ENCODE measurements at regions not wholly inside any gene's neighbourhood (a gene's known extent, or its start where the extent isn't known, plus 50 kb on each side); places are given as distances from the start of the nearest gene placed in this dataset.
"Not testable (repeated sequence)": the region's sequence is repeated elsewhere in the genome, so short reads cannot be mapped to it uniquely, and the experiment has no call there.

DNA sequence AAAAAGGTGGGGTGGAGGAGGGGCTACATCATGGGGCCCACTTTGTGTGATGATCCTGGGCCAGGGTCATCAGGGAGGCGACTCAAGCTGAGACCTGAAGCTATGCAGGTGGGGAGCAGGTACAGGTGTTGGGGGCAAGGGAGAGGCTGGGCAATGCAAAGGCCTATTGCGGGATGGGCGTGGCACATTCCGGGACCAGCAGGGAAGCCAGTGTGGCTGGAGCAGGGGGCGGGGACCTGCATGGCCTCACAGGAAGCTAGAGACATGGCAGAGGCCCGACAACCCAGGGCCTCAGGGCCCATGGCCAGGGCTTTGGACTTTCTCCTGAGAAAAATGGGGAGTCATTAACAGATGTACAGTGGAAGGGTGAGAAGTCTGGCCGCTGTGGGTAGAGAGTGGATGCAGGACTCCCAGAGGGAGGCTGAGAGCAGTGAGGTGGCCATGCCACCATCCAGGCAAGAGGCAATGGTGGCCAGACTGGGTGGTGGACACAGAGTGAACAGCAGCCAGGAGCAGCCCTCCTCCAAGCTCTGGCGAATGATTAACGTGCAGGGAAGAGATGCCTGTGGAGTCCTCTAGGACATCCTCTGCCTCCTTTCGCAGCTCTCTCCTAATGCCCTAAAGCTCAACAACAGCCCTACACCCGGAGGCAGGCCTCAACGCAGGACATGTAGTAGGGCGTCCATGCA, 122.6 kb upstream of the ATP2B2 start:
- DNase-seq (ENCODE audit: low read depth), result no peak

DNA sequence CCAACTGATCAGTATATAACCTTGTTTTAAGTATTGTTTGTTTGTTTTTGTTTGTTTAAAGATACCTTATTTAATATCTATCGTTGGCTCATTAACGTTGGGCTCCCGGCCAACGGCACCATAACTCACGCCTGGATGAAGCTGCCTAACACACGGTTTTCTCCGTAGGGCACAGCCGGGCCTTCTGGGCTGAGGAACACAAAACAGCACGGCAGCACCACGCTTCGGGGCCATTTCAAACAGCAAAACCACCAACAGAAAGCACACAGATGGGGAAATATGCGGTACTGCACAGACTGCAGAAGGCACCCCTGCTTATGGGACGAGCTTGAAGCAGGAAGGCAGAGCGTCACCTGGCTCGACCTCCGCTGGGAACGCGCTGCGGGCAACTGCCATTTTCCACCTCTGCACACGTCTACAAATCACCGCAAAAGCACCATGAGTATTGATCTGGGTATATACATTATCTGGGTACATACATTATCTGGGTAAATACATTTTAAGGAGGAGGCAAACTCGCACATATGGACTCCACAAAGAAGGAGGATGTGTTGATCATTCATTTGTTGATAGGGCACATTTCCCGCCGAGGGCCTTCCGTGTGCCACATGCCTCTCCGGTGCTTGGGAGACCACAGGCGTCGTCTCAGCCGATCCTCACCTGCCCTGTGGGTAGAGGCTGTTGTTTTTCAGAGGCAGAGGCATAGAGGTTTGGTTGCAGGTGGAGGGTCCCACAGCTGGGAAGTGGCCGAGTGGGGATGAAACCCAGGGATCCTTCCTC, 123.7 kb upstream of the ATP2B2 start:
- DNase-seq (ENCODE audit: low read depth), result no peak

DNA sequence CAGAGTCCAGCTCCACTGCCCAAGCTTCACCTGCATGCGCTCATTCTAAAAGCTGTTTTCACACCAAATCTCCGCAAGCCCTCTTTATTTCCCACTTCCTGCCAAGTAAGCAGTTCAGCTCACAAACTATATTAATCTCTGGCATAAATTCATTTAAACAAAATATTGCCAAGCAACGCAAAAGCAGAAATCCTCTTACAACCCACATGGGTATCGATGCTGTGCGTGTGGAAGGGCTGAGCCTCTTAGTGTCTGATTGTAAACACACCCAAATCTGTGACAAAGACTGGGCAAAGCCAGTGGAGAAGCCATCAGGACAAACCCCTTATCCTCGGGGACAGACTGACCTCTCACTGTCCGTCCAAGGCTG, 124.3 kb upstream of the ATP2B2 start:
- no peak for DNase-seq (ENCODE audit: low read depth)

DNA sequence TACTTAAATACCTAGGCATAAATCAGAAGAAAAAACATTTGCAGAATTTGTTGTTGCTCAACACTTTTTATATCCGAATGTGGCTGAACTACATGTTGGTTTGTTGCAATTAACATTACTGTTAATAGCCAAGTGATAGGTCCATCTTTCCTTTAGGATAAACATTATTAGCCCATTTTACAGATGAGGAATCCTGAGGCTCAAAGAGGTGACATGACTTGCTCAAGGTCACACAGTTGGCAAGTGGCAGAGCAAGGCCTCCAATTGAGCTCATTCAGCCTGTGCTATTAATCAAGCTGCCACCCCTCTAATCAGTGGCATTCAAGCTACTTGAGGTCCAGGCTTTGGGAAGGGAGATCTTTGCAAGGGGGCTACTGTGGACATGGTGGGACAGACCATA, 125.8 kb upstream of the ATP2B2 start:
- no peak for DNase-seq (ENCODE audit: low read depth)

DNA sequence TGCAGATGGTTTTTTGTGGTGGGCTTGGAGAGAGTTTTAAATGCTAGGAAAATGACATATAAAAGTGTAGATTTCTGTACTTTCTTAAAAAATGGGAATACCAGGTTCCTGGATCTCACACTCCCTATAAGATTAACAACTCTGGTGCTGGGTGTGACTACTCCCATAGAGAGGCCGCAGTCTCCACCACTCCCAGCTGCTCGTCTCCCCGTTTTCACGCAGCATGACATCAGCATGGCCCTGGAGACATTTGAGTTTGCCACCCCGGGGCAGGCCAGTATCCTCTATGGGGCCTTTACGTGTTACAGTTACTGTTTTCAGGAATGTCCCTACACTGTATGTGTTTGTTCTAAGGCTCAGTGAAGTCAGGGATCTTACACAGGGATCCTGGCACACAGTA, 126.7 kb upstream of the ATP2B2 start:
- no peak for DNase-seq (ENCODE audit: low read depth)

DNA sequence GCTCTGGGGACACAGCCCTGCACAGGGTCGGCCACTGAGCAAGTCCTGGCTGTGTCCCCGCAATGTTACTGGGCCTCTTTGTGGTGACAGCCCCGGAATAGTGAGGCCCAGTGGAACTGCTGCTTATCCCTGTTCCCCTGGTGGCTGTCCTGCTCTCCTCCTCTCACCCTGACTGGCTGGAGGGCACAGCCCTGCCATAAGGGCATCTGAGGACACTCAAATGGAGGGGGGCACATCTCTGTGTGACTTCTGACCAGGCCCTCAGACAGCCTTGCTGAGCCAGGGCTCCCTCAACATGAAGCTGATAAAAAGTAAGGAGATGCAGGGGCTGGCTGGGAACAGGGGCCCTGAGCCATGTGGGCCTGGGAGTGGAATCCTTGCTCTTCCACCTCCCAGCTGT, 127.4 kb upstream of the ATP2B2 start:
- no peak for DNase-seq (ENCODE audit: low read depth)

DNA sequence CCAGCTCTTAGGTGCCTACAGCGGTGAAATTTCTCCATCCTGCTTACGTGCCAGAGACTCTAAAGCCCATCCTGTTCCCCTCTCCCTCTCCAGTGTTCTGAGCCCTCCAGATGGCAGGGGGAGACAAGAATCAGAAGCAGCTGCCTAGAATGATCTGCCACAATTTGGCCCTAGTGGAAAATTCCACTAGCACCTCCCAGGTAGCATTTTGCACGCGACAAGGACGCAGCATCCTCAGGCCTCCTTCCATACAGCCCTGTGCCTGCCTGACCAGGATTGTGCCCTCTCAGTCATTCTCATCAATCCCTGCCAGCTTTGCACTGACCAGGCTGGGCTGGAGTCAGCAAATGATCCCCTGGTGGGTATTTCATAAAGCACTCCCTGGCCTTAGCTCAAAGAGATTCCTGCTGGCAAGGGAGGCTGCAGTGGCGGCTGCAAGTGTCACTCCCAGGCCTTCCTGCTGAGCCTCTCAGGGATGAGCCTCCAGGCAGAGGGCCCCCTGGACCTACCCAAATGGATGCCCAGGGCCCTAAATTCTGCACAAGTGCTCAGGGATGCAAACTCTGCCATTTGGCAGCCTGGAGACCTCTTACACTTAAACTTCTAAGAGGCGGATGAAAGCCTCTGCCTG, 130.2 kb upstream of the ATP2B2 start:
- no peak for DNase-seq (ENCODE audit: low read depth)

DNA sequence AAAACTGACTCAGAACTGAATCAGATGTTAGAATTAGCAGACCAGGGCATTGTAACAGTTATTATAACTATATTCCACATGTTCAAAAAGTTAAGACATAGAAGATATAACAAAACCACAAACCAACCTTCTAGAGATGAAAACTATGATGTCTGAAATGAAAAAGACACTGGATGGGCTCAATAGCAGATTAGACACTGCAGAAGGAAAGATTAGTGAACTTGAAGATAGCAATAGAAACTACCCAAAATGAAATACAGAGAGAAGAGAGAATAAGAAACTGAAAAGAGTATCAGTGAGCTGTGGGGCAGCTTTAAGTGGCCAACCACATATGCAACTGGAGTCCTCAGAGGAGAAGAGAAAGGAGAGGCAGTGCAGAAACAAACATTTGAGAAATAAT, 132.0 kb upstream of the ATP2B2 start:
- DNase-seq (ENCODE audit: low read depth), result no peak

DNA sequence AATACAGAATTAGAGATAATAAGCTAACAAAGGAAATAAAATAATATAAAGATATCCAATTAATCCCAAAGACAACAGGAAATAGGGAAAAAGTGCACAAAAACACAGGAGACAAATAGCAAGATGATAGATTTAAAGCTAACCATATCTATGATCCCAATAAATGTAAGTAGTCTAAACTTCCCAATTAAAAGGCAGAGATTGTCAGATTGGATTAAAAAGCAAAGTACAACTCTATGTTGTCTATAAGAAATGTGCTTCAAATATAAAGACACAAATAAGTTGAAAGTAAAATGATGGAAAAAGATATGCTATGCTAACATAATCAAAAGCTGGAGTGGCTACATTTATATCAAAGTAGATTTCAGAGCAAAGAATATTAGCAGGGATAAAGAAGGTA, 133.1 kb upstream of the ATP2B2 start:
- no peak for DNase-seq (ENCODE audit: low read depth)

DNA sequence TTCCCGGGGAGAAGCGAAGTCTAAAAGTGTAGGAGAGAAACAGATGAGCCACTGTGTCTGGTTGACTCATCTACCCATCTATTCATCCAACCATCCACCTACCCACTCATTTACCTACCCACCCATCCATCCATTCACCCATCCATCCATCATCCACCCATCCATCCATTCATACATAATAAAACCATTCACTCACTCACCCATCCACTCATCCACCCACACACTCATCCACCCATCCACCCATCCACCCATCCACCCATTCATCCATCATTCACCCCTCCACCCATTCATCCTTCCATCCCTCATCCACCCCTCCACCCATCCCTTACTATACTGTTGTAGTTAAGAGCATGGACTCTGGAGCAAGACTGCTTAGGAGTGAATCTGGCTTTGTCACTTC, 136.4 kb upstream of the ATP2B2 start:
- DNase-seq (ENCODE audit: low read depth), result no peak

DNA sequence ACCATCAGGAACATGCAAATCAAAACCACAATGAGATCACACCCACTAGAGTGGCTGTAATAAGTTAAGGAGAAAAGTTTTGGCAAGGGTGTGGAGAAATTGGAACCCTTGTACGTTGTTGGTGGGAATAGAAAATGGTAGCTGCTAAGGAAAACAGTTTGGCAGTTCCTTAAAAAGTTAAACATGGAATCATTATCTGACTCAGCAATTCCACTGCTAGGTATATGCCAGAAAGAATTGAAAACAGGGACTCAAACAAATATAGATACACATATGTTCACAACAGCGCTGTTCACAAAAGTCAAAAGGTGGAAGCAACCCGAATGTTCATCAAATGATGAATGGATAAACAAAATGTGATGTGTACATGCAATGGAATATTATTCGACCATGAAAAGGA, 138.8 kb upstream of the ATP2B2 start:
- no peak for DNase-seq (ENCODE audit: low read depth)

DNA sequence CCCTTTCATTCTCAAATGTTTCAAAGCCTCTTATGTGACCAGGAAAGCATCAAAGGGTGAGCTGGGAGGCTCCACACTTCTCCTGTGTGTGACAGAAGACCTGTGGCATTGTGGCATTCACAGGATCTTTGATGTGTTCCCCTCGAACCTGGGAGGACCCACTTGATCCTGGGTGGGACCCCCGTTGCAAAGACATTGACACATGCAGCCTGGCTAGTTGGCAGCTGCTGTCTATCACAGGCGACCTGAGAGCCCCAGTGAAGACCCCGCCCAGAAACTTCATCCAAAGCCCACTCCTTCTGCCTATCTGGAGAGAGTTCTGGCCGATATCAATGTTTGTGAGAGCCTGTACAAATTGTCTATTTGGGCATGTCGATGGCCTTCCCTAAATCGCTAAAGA, 140.4 kb upstream of the ATP2B2 start:
- no peak for DNase-seq (ENCODE audit: low read depth)

DNA sequence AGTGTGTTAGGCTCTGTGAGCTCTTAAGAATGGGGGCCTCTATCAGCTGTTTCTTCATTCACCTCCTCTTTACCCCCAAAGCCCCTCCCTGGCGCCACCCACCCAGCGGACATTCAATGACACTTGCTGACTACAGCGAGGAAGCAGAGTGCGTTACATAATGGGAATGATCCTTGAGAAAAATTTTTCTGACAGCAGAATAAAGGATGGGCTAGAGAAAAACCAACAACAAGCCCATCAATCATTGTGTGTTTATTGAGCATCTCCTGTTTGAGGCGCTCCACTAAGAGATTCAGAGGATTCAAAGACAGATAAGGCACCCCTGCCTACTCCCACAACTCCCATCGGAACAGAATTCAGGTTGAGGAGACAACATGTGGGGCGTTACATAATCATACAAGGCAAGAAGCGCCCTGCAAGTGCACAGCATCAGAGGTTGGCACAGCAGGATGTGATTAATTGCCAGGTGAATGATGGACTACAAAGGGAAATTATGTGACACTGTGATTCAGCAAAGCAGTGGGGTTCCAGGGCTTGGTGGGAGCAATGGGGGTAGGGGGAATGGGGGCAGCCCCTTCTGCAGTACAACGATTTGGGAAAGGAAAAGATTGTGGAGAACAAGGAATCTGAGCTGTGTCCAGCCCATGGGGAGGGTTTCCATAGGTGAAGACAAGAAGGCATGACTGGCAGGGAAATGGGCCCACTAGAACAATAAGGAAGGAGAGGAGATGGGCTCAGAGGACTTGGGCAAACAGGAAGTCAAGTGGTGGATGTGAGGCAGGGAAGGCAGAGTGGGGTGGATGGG, 141.3 kb upstream of the ATP2B2 start:
- no peak for DNase-seq (ENCODE audit: low read depth)

DNA sequence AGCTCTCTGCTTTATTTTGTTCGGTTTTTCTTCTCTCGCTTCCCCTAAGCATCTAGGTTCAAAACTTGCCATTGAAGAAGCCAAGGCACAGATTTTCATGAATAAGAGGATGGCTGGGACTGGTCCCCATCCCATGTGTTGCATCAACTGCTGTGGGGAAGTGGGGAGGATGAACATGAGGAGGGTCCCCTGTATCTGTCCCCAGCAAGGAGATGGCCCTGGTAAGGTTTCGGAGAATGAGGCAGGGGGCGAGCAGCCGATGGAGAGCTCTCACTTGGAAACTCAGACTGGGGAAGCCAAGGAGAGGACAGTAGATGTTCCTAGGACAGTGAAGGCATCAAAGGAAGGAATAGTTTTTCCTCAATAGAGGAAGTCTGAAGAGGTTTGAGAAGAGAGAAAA, 142.0 kb upstream of the ATP2B2 start:
- DNase-seq (ENCODE audit: low read depth), result no peak

DNA sequence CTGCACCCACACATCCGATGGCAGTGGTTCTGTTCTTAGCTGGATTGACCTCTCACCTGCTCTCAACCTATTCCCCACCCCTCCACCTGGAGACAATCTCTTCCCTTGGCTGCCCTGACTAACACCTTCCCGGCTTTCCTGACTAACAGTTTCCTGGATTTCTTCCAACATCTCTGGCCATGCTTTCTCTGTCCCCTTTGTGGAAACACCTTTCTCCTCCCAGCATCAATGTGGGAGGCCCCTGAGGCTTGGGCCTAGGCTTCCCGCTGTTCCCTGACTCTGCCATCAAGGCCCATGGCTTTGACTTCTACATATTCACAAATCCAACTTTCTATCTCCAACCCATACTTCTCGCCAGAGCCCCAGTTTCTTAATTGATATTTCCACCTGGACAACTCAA, 142.8 kb upstream of the ATP2B2 start:
- DNase-seq (ENCODE audit: low read depth), result no peak

DNA sequence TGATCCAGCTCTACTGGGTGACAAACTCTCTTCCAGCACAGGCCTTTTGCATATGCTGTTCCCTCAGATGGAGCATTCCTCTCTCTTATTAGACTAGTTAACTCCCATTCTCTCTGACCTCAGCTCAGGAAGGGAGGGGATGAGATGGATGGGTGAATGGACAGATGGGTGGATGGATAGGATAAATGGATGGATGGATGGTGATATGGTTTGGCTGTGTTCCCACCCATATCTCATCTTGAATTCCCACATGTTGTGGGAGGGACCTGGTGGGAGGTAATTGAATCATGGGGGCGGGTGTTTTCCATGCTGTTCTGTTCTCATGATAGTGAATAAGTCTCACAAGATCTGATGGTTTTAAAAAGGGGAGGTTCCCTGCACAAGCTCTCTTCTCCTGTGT, 144.1 kb upstream of the ATP2B2 start:
- DNase-seq (ENCODE audit: low read depth), result not testable (repeated sequence)

DNA sequence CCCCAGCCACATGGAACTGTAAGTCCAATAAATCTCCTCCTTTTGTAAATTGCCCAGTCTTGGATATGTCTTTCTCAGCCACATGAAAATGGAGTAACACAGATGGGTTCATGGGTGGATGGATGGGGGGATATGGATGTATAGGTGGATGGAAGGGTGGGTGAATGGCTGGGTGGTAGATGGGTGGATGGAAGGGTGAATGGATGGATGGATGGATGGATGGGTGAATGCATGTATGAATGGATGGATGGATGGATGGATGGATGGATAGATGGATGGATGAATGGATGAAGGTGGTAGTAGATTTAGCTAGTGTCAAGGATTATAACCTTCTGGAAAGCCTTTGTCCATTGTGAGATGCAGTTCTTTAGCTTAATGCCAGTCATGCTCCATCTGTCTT, 146.1 kb upstream of the ATP2B2 start:
- DNase-seq (ENCODE audit: low read depth), result no peak

DNA sequence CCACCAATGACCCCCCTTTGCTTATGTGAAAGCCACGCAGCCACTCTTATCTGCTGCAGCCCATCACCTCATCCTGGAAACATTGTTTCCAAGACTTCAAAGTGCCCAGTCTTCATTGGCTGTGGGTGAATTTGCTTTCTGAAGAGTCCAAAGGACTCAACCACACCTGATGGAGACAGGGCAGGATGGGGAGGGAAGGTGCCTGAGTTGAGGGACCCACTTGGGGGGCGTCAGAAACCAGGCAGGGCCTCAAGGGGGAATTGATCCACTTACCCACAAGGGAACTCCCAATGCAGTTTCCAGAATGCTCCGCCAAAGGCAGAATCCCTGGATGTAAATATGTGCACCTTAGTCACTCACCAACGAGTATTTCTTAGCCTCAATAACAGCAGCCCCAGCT, 147.9 kb upstream of the ATP2B2 start:
- no peak for DNase-seq (ENCODE audit: low read depth)

DNA sequence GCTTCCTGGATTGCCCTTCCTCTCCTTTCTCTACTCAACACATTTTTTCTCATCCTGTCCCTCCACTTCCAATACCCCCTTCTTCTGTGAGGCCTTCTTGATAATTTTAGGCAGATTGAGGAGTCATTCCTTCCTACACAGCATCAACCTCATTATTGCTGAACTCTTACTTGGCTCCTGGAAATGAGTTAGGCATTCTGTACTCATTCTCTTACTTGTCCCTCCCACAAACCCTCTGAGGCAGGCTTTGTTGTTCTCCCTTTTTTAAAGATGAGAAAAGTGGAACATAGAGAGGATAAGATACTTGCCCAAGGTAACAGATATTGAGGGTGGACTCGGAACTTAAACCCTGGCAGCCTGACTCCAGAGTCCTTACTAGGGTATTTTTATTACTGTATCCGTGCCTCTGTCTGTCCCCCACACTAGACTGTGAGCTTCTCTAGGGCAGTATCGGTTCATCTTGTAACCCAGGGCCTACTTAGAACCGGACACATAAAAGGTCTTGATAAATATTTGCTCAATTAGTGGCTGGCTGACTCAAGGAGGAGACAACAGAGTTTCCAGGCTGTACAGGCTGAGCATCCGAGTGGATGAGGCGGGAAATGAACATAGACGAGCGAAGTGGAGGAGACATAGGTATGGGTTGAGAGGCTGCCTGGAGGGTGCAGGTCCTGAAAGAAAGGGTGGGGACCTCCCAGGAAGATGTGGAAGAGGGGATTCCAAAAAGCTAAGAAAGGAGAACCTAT, 148.7 kb upstream of the ATP2B2 start:
- no peak for DNase-seq (ENCODE audit: low read depth)

DNA sequence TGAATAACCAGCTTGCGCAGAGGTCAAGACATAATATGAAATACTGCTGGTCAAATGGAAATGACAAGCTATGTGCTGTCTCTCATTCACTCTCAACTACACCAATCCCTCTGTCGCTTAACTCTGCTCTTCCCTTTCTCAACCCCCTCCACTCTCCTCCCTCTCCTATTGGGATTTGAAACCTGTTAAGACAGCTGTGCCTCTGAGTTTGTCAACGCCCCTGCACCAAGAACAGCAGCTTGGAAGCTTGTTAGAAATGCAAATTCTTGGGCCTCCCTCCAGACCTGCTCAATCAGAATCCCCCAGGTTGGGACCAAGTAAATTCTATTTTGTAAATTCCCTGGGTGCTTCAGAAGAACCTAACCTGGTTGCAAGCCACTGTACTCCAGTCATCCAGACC, 149.7 kb upstream of the ATP2B2 start:
- no peak for DNase-seq (ENCODE audit: low read depth)

DNA sequence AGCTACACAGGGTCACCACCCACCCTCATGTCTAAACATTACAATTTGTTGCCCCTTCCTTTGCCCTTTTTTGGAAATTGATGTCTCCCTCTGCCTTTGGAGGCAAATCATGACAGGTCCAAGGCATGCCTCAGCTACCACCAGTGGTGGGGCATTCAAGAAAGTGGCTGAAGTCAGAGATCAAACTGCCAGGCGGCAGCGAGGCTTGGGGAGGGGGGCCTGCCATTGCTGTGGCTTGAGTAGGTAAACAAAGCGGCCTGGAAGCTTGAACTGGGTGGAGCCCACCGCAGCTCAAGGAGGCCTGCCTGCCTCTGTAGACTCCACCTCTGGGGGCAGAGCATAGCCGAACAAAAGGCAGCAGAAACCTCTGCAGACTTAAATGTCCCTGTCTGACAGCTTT, 152.0 kb upstream of the ATP2B2 start:
- DNase-seq (ENCODE audit: low read depth), result not testable (repeated sequence)

DNA sequence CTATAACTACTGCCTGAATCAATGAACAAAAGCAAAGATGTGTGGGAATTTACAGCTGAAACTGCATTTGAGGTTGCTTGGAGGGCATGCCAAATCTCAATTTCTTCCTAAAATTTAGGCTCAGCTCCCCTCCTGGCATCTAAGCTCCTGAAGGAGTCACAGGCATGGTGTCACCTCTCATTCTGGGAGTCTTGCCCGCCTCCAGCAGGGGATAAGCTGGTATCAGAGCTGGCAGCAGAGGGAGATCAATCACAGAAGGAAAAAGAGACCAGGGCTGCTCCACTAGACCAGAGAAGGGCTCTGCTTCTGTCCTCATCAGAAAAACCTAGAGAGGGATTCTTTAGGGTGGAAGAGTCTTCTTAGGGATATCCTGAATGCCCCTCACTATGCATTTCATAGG, 150.4 kb upstream of the SLC6A11 start:
- DNase-seq (ENCODE audit: low read depth), result no peak

Data from stimulated activated CD8-positive, alpha-beta memory T cell treated with anti-CD3 and anti-CD28 coated beads, Interleukin-12 subunit alpha, Interleukin-12 subunit beta, amount 100 ng/mL, for 1 hour (primary cell).